NK-92 treated with Interleukin-12 subunit alpha and Interleukin-12 subunit beta, amount 100 ng/mL, for 24 hours (cell line): ENCODE measurements at regions not wholly inside any gene's neighbourhood (a gene's known extent, or its start where the extent isn't known, plus 50 kb on each side); places are given as distances from the start of the nearest gene placed in this dataset.
"Not testable (repeated sequence)": the region's sequence is repeated elsewhere in the genome, so short reads cannot be mapped to it uniquely, and the experiment has no call there.

Source experiments
- DNase-seq: peaks from one replicate; lab custom pipeline; 2025; lab: John Stamatoyannopoulos, UW

GRCh38 chr3:140870351-140870750, 71.3 kb upstream of the SLC25A36 start:
- DNase-seq: no peak

GRCh38 chr3:140871022-140871421, 70.6 kb upstream of the SLC25A36 start:
- DNase-seq: no peak

GRCh38 chr3:140872165-140872564, 69.5 kb upstream of the SLC25A36 start:
- DNase-seq: not testable (repeated sequence)

- DNase-seq: no peak
These were observed 58.1 kb upstream of the SLC25A36 start for GRCh38 chr3:140883428-140884040.

- not testable (repeated sequence) for DNase-seq
These were observed 55.9 kb upstream of the SLC25A36 start for GRCh38 chr3:140885697-140886096.
